WTC11 (cell line): ENCODE measurements at regions not wholly inside any gene's neighbourhood (a gene's known extent, or its start where the extent isn't known, plus 50 kb on each side); places are given as distances from the start of the nearest gene placed in this dataset.

ENCODE experiments used
- ATAC-seq: fragments of 200-7000 bp; cut with Tn5 transposase; 2 replicates; pipeline ENCODE4 v1.10.0; 2021; ENCODE audit warnings: mild to moderate bottlenecking, moderate library complexity
- CTCF ChIA-PET: fragments of 300-600 bp; sonication (Branson Sonifier 250); formaldehyde crosslinking; loops from one replicate; lab custom pipeline; 2021; ENCODE audit warnings: antibody characterized with exemption; lab: Charles Lee
- POLR2A ChIA-PET: fragments of 350-600 bp; sonication (Branson Sonifier 250); formaldehyde crosslinking; loops from one replicate; lab custom pipeline; 2021; ENCODE audit warnings: antibody characterized with exemption; lab: Charles Lee
- DNase-seq: peaks from one replicate; pipeline ENCODE4 v3.0.0; 2021; ENCODE audit warnings: low spot score
- H3K27ac Mint-ChIP-seq: 2 replicates; pipeline ENCODE4 v1.8.0; 2021; ENCODE audit warnings: mixed read lengths
- H3K27me3 Mint-ChIP-seq: 2 replicates; pipeline ENCODE4 v1.8.0; 2021; ENCODE audit warnings: low read depth, mild to moderate bottlenecking, moderate library complexity, mixed read lengths
- H3K36me3 Mint-ChIP-seq: 2 replicates; pipeline ENCODE4 v1.8.0; 2021; ENCODE audit warnings: mixed read lengths
- H3K4me1 Mint-ChIP-seq: 2 replicates; pipeline ENCODE4 v1.8.0; 2022; ENCODE audit warnings: mixed read lengths
- H3K4me3 Mint-ChIP-seq: 2 replicates; pipeline ENCODE4 v1.8.0; 2021; ENCODE audit warnings: mild to moderate bottlenecking, moderate library complexity, mixed read lengths
- H3K9me3 Mint-ChIP-seq: 2 replicates; pipeline ENCODE4 v1.8.0; 2021; ENCODE audit warnings: mixed read lengths
- AR ChIP-seq: fragments of 250-450 bp; sonication (Bioruptor Pico); IDR thresholded peaks from 2 replicates; pipeline ENCODE4 v1.9.0; 2021; ENCODE audit warnings: mild to moderate bottlenecking
- ARID4B ChIP-seq: sonication (generic); formaldehyde crosslinking; IDR thresholded peaks from 2 replicates; pipeline ENCODE4 v1.8.0; 2023; ENCODE audit warnings: missing genetic modification reagents, mild to moderate bottlenecking, borderline replicate concordance
- ATF1 ChIP-seq: sonication (generic); formaldehyde crosslinking; IDR thresholded peaks from 2 replicates; pipeline ENCODE4 v1.8.1; 2023; ENCODE audit warnings: mild to moderate bottlenecking, moderate library complexity, missing genetic modification reagents
- ATF6 ChIP-seq: sonication (generic); formaldehyde crosslinking; IDR thresholded peaks from 2 replicates; pipeline ENCODE4 v1.8.1; 2023; ENCODE audit warnings: mild to moderate bottlenecking, missing genetic modification reagents
- CREM ChIP-seq: sonication (generic); formaldehyde crosslinking; IDR thresholded peaks from 2 replicates; pipeline ENCODE4 v1.8.1; 2022; ENCODE audit warnings: mild to moderate bottlenecking, missing genetic modification reagents, moderate library complexity
- E2F1 ChIP-seq: sonication (generic); formaldehyde crosslinking; IDR thresholded peaks from 2 replicates; pipeline ENCODE4 v1.8.0; 2022; ENCODE audit warnings: mild to moderate bottlenecking, missing genetic modification reagents
- E2F5 ChIP-seq: sonication (generic); formaldehyde crosslinking; IDR thresholded peaks from 2 replicates; pipeline ENCODE4 v1.8.1; 2022; ENCODE audit warnings: mild to moderate bottlenecking, moderate library complexity, missing genetic modification reagents
- EMX1 ChIP-seq: fragments of 250-450 bp; sonication (Bioruptor Pico); IDR thresholded peaks from 2 replicates; pipeline ENCODE4 v1.8.0; 2021; ENCODE audit warnings: mild to moderate bottlenecking
- FOXK1 ChIP-seq: sonication (generic); formaldehyde crosslinking; IDR thresholded peaks from 2 replicates; pipeline ENCODE4 v1.8.0; 2022; ENCODE audit warnings: mild to moderate bottlenecking, moderate library complexity, missing genetic modification reagents
- FOXP1 ChIP-seq: sonication (generic); formaldehyde crosslinking; IDR thresholded peaks from 2 replicates; pipeline ENCODE4 v1.8.0; 2022; ENCODE audit warnings: missing genetic modification reagents, mild to moderate bottlenecking, moderate library complexity, borderline replicate concordance
- NFATC4 ChIP-seq: fragments of 250-450 bp; sonication (Bioruptor Pico); IDR thresholded peaks from 2 replicates; pipeline ENCODE4 v1.9.0; 2021; ENCODE audit warnings: mild to moderate bottlenecking
- RELA ChIP-seq: sonication (generic); formaldehyde crosslinking; IDR thresholded peaks from 2 replicates; pipeline ENCODE4 v1.8.1; 2022; ENCODE audit warnings: missing genetic modification reagents, mild to moderate bottlenecking, borderline replicate concordance
- SOX15 ChIP-seq: fragments of 250-450 bp; sonication (Bioruptor Pico); IDR thresholded peaks from 2 replicates; pipeline ENCODE4 v1.9.0; 2021; ENCODE audit warnings: mild to moderate bottlenecking
- ZBTB21 ChIP-seq: sonication (generic); formaldehyde crosslinking; IDR thresholded peaks from 2 replicates; pipeline ENCODE4 v1.8.1; 2023; ENCODE audit warnings: mild to moderate bottlenecking, missing genetic modification reagents, borderline replicate concordance
- TF ChIP-seq, protein P1 (sequence below): fragments of 250-450 bp; sonication (Bioruptor Pico); conservative IDR thresholded peaks from 2 replicates; pipeline ENCODE4 v1.9.0; 2021; ENCODE audit warnings: mild to moderate bottlenecking
- TF ChIP-seq, protein P2 (sequence below): sonication (generic); formaldehyde crosslinking; IDR thresholded peaks from 2 replicates; pipeline ENCODE4 v1.8.0; 2023; ENCODE audit warnings: missing genetic modification reagents

DNA sequence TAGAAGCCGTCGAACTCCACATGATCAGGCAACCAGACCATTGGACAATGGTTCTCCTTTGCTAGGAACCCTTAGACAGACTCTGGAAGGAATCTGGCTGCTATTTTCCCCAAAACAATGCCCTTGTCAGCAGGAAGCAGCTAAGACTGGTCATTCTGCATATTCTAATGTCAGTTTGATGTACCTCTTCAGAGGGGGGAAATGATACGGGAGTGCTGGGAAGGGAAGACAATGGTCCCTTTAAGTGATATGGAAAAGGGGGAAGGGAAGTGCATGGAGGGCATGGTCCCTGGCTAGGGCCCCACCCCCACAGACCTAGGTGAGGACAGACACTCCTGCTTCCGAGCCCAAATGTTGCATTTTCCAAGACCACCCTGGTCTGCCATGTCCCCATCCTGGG is 389.0 kb upstream of the SLITRK6 start:
- peaks cover 22% of the 10 kb centered on the region for H3K9me3 Mint-ChIP-seq
- no peaks in the 10 kb centered on the region for H3K27me3 Mint-ChIP-seq
- ATAC-seq (peak; percentile 69), DNase-seq (no peak)
- ChIA-PET POLR2A (interaction anchor here (0.6 kb wide), 1 partner anchor 260 kb away, joined by 3 read pairs; no protein-coding TSS in a partner anchor), CTCF (no interaction called here)
- peaks cover 28% of the 10 kb centered on the region for H3K4me1 Mint-ChIP-seq
- no peak overlapping the region for H3K27ac Mint-ChIP-seq
- H3K4me3 Mint-ChIP-seq, result no peak overlapping the region
- peaks cover 3% of the 10 kb centered on the region; the same call in 1 of the 2 replicates for H3K36me3 Mint-ChIP-seq
- no peak for TF ChIP-seq EMX1 (CRISPR knock-in tag)
- TF ChIP-seq AR (CRISPR knock-in tag), result no peak
- TF ChIP-seq CREM (CRISPR knock-in tag), result no peak
- no peak for TF ChIP-seq E2F1 (CRISPR knock-in tag)
- no peak for TF ChIP-seq E2F5 (CRISPR knock-in tag)
- TF ChIP-seq SOX15 (CRISPR knock-in tag), result no peak
- TF ChIP-seq FOXK1 (CRISPR knock-in tag), result no peak
- TF ChIP-seq ZBTB21 (CRISPR knock-in tag), result no peak
- TF ChIP-seq, protein P1, sequence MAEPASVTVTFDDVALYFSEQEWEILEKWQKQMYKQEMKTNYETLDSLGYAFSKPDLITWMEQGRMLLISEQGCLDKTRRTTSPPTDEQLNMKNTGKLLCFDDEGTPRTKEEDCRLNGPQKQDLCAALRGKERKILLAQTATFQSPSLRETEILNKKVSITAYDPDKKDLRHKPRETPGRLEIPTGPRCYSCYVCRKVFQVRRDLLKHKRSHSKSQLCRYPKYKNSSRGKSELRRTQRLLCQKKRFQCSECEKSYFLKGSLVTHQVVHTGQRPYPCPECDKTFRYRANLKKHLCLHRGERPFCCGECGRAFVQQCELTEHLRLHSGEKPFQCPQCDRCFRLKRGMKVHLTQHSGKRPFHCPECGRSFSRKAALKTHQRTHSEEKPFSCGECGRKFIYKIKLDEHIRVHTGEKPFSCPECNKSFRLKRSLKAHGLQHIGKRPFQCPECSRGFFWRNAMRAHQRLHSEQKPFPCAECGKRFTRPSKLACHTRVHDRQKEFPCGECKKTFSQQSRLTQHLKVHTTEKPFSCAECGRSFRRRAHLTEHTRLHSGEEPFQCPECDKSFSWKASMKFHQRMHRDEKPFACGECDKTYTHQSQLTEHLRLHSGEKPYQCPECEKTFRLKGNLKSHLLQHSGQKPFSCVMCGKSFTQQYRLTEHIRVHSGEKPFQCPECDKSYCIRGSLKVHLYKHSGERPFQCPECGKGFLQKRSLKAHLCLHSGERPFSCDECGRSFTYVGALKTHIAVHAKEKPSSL (CRISPR knock-in tag), result no peak
- no peak for TF ChIP-seq NFATC4 (CRISPR knock-in tag)
- no peak for TF ChIP-seq RELA (CRISPR knock-in tag)
- no peak for TF ChIP-seq FOXP1
- TF ChIP-seq ARID4B (CRISPR knock-in tag), result no peak
- TF ChIP-seq ATF1 (CRISPR knock-in tag), result no peak
- no peak for TF ChIP-seq ATF6 (CRISPR knock-in tag)
- TF ChIP-seq, protein P2, sequence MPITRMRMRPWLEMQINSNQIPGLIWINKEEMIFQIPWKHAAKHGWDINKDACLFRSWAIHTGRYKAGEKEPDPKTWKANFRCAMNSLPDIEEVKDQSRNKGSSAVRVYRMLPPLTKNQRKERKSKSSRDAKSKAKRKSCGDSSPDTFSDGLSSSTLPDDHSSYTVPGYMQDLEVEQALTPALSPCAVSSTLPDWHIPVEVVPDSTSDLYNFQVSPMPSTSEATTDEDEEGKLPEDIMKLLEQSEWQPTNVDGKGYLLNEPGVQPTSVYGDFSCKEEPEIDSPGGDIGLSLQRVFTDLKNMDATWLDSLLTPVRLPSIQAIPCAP (CRISPR knock-in tag), result no peak
